Renal cortical epithelial cell (primary cell): ENCODE measurements at regions not wholly inside any gene's neighbourhood (a gene's known extent, or its start where the extent isn't known, plus 50 kb on each side); places are given as distances from the start of the nearest gene placed in this dataset.
"Not testable (repeated sequence)": the region's sequence is repeated elsewhere in the genome, so short reads cannot be mapped to it uniquely, and the experiment has no call there.

Experiments used
- DNase-seq: peaks from one replicate; pipeline ENCODE4 v3.0.0-alpha.2; 2011; ENCODE audit warnings: low read depth

GRCh38 chr14:105889666-105890473 is 363.5 kb downstream of the TMEM121 start:
- no peak for DNase-seq

- DNase-seq = no peak
Observed at GRCh38 chr14:105890474-105891220, 364.3 kb downstream of the TMEM121 start.

GRCh38 chr14:105891221-105891602 is 364.8 kb downstream of the TMEM121 start:
- DNase-seq = no peak

- no peak for DNase-seq
Observed at GRCh38 chr14:105891631-105892452, 365.5 kb downstream of the TMEM121 start.

GRCh38 chr14:105892453-105893441 is 366.4 kb downstream of the TMEM121 start:
- not testable (repeated sequence) for DNase-seq

GRCh38 chr14:105893686-105894085 is 367.3 kb downstream of the TMEM121 start:
- not testable (repeated sequence) for DNase-seq

GRCh38 chr14:105894125-105894977 is 368.0 kb downstream of the TMEM121 start:
- DNase-seq = no peak

- DNase-seq = no peak
Observed at GRCh38 chr14:105894978-105895881, 368.8 kb downstream of the TMEM121 start.

- not testable (repeated sequence) for DNase-seq
Observed at GRCh38 chr14:105896206-105896605, 369.8 kb downstream of the TMEM121 start.

GRCh38 chr14:105896961-105897724 is 370.8 kb downstream of the TMEM121 start:
- DNase-seq = not testable (repeated sequence)

- DNase-seq = no peak
Observed at GRCh38 chr14:105897725-105898113, 371.3 kb downstream of the TMEM121 start.

GRCh38 chr14:105898482-105899010 is 372.2 kb downstream of the TMEM121 start:
- DNase-seq = no peak

GRCh38 chr14:105899071-105899641 is 372.8 kb downstream of the TMEM121 start:
- no peak for DNase-seq

- no peak for DNase-seq
Observed at GRCh38 chr14:105899657-105900397, 373.4 kb downstream of the TMEM121 start.

GRCh38 chr14:105900398-105901160 is 374.2 kb downstream of the TMEM121 start:
- DNase-seq = no peak

- no peak for DNase-seq
Observed at GRCh38 chr14:105901226-105901625, 374.8 kb downstream of the TMEM121 start.
